Spleen (tissue), 11 donors: ENCODE measurements at regions not wholly inside any gene's neighbourhood (a gene's known extent, or its start where the extent isn't known, plus 50 kb on each side); places are given as distances from the start of the nearest gene placed in this dataset.

Experiments
- DNase-seq: peaks from one replicate; pipeline ENCODE4 v3.0.0-alpha.2; 2020
- H3K27ac ChIP-seq, 8 donors: fragments of 200-600 bp; sonication (generic) in 7 of 8; 1 replicate in 4 of 8; 2 replicates in 4 of 8; pipeline versions ENCODE4 v1.5.0 to v1.8.0; 2016 to 2021; ENCODE audit warnings: inconsistent platforms in 4 of 8, mild to moderate bottlenecking in 4 of 8, moderate library complexity in 1 of 8
- H3K27me3 ChIP-seq, 7 donors: fragments of 200-600 bp; sonication (generic) in 6 of 7; replicated peaks in 1 of 7; 1 replicate in 4 of 7; 2 replicates in 3 of 7; pipeline versions ENCODE4 v1.5.0 to v1.8.0; 2016 to 2021; ENCODE audit warnings: inconsistent platforms in 3 of 7, mild to moderate bottlenecking in 1 of 7
- H3K36me3 ChIP-seq, 6 donors: fragments of 200-600 bp; sonication (generic) in 5 of 6; 1 replicate in 4 of 6; 2 replicates in 2 of 6; pipeline versions ENCODE4 v1.5.0 to v1.8.0; 2016 to 2021; ENCODE audit warnings: inconsistent platforms in 2 of 6
- H3K4me1 ChIP-seq, 6 donors: fragments of 200-600 bp; sonication (generic) in 5 of 6; 1 replicate in 3 of 6; 2 replicates in 3 of 6; pipeline versions ENCODE4 v1.5.0 to v1.8.0; 2016 to 2021; ENCODE audit warnings: inconsistent platforms in 3 of 6
- H3K4me3 ChIP-seq, 8 donors: fragments of 200-600 bp; sonication (generic) in 7 of 8; 1 replicate in 4 of 8; 2 replicates in 4 of 8; pipeline versions ENCODE4 v1.5.0 to v1.8.0; 2016 to 2021; ENCODE audit warnings: inconsistent platforms in 4 of 8, mild to moderate bottlenecking in 4 of 8, moderate library complexity in 2 of 8
- H3K9me3 ChIP-seq, 8 donors: fragments of 200-600 bp; sonication (generic) in 7 of 8; 1 replicate in 4 of 8; 2 replicates in 4 of 8; pipeline versions ENCODE4 v1.5.0 to v1.8.0; 2016 to 2021; ENCODE audit warnings: inconsistent platforms in 4 of 8
- POLR2A ChIP-seq, 3 donors: fragments of 450-650 bp; IDR thresholded peaks; one replicate each; pipeline ENCODE4 v1.5.1; 2017; ENCODE audit warnings: antibody characterized with exemption in 3 of 3, mild to moderate bottlenecking in 1 of 3
- POLR2AphosphoS5 ChIP-seq, 3 donors: sonication (generic); formaldehyde crosslinking; IDR thresholded peaks; one replicate each; pipeline ENCODE4 v1.5.1; 2017; ENCODE audit warnings: antibody characterized with exemption in 3 of 3
- WGBS, 5 donors: extraction: QIAGEN DNeasy Blood & Tissue Kit in 3 of 5; methylation state at CpG; one replicate each; pipeline versions ENCODE4 v1.1.5 to v1.1.7; 2013 to 2018; 5-methylcytosine and 5-hydroxymethylcytosine counted together
- intact Hi-C: fragments of 100-400 bp; cut with DNase I; formaldehyde crosslinking; loops from one replicate; pipeline ENCODE4 v1.15.0; 2023; ENCODE audit warnings: low total_unique reads
- TF ChIP-seq, protein P1 (sequence below), 11 experiments: fragments of 200-600 bp in 7 of 11; fragments of 450-650 bp in 4 of 11; sonication (generic) in 4 of 11; IDR thresholded peaks in 8 of 11; conservative IDR thresholded peaks in 3 of 11; 1 replicate in 7 of 11; 2 replicates in 4 of 11; pipeline versions ENCODE4 v1.4.0 to v1.8.0; 2016 to 2021; ENCODE audit warnings: antibody characterized with exemption in 11 of 11, inconsistent platforms in 4 of 11, mild to moderate bottlenecking in 1 of 11
- donor health status: healthy with polysubstance abuse.
- donor health status: DM: no; HTN: no; CAD: no; lungs with moderate emphysema.
- donor health status: DM: no; HTN: no; CAD: no.
- donor health status: Bipolar disorder and iron deficiency.
- donor health status: healthy.
- donor health status: DM: no; HTN: no; CAD: no.
- donor health status: DM: yes; HTN: yes; CAD: no.

DNA sequence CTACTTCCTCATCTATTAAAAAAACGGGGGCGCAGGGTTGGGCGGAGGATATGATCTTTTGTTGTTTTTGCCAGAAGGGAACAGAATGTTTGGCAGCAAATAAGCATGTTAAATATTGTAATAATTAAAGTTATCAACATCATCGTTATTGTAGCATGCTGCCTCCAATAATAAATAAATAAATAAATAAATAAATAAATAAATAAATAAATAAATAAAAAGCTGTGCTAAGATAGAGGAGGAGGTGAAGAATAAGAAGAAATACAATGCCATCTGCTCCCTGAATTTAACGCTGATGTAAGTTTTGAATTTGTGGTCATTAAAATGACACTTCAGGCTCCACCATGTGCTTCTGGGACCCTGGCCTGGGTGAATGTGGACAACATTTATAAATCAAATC is 508.0 kb upstream of the TNC start:
- H3K27ac ChIP-seq, result no peak overlapping the region
- intact Hi-C loops, result no loop called here
- no peaks in the 10 kb centered on the region for H3K4me1 ChIP-seq
- TF ChIP-seq POLR2A (IDR thresholded peaks at IDR 0.05), result no peak
- H3K4me3 ChIP-seq, result no peak overlapping the region
- H3K36me3 ChIP-seq, result no peaks in the 10 kb centered on the region
- peaks cover 0 to 17% (median 14%) of the 10 kb centered on the region in 8 donors for H3K9me3 ChIP-seq
- 82 to 90% (median 89%) methylated on average over 5 of the region's 5 CpGs for WGBS, 5 donors
- no peaks in the 10 kb centered on the region for H3K27me3 ChIP-seq
- no peak for DNase-seq

DNA sequence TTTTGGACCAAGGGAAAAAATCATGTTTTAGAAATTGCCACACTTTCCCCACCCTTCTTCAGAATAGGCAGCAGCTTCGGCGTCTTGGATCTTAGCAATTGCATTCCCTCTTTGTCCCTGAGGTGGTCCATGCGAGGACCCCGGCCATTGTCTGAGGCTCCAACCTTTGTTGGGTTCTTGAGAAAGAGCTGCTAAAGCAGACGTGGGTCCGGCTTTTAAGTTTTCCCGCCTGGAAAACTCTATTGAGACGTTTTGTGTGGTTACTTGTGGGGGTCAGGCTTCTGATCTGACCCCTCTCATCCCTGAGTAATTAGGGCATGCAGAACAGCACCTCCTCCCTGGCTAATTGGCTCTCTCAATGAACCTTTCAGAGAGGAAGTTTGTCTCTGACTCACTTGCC is 509.6 kb upstream of the TNC start:
- Histone ChIP-seq H3K4me1 (no peaks in the 10 kb centered on the region), H3K4me3 (no peak overlapping the region), H3K27ac (no peak overlapping the region), H3K9me3 (peaks cover 0 to 4% (median 2%) of the 10 kb centered on the region in 8 donors), H3K27me3 (no peaks in the 10 kb centered on the region), H3K36me3 (no peaks in the 10 kb centered on the region)
- intact Hi-C loops, result no loop called here
- TF ChIP-seq, protein P1, sequence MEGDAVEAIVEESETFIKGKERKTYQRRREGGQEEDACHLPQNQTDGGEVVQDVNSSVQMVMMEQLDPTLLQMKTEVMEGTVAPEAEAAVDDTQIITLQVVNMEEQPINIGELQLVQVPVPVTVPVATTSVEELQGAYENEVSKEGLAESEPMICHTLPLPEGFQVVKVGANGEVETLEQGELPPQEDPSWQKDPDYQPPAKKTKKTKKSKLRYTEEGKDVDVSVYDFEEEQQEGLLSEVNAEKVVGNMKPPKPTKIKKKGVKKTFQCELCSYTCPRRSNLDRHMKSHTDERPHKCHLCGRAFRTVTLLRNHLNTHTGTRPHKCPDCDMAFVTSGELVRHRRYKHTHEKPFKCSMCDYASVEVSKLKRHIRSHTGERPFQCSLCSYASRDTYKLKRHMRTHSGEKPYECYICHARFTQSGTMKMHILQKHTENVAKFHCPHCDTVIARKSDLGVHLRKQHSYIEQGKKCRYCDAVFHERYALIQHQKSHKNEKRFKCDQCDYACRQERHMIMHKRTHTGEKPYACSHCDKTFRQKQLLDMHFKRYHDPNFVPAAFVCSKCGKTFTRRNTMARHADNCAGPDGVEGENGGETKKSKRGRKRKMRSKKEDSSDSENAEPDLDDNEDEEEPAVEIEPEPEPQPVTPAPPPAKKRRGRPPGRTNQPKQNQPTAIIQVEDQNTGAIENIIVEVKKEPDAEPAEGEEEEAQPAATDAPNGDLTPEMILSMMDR (IDR thresholded peaks at IDR 0.05 in 8 of 11, conservative IDR thresholded peaks at IDR 0.05 in 3 of 11), result no peak
- TF ChIP-seq POLR2AphosphoS5 (IDR thresholded peaks at IDR 0.05) (no peak), POLR2A (IDR thresholded peaks at IDR 0.05) (no peak)
- no peak for DNase-seq
- 65 to 71% (median 69%) methylated on average over 8 of the region's 8 CpGs for WGBS, 5 donors

DNA sequence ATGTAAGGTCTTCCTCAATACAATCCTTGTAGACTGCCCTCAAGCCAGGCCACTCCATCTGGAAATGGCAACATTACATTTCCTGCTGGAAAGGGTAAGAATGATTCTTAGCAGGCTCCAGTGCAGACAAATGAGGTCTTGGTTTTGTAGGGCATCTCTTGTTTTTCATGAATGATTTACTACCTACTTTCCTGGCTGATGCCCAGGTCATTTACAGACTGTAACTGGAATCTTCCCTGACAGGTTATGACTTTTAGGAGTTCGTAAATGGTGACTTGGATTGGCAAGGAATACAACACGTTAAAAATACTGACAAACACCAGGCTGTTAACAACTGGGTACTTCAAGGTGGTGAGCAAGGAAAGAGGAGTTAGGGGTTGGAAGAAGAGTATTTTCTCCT is 510.5 kb upstream of the TNC start:
- Histone ChIP-seq H3K4me1 (no peaks in the 10 kb centered on the region), H3K27me3 (no peaks in the 10 kb centered on the region), H3K36me3 (no peaks in the 10 kb centered on the region), H3K4me3 (no peak overlapping the region), H3K9me3 (no peaks in the 10 kb centered on the region), H3K27ac (no peak overlapping the region)
- WGBS, 5 donors, result 63 to 79% (median 65%) methylated on average over 2 of the region's 2 CpGs
- TF ChIP-seq, protein P1 (IDR thresholded peaks at IDR 0.05 in 8 of 11, conservative IDR thresholded peaks at IDR 0.05 in 3 of 11), result no peak
- no peak for TF ChIP-seq POLR2AphosphoS5 (IDR thresholded peaks at IDR 0.05)
- DNase-seq, result no peak
- intact Hi-C loops, result no loop called here

DNA sequence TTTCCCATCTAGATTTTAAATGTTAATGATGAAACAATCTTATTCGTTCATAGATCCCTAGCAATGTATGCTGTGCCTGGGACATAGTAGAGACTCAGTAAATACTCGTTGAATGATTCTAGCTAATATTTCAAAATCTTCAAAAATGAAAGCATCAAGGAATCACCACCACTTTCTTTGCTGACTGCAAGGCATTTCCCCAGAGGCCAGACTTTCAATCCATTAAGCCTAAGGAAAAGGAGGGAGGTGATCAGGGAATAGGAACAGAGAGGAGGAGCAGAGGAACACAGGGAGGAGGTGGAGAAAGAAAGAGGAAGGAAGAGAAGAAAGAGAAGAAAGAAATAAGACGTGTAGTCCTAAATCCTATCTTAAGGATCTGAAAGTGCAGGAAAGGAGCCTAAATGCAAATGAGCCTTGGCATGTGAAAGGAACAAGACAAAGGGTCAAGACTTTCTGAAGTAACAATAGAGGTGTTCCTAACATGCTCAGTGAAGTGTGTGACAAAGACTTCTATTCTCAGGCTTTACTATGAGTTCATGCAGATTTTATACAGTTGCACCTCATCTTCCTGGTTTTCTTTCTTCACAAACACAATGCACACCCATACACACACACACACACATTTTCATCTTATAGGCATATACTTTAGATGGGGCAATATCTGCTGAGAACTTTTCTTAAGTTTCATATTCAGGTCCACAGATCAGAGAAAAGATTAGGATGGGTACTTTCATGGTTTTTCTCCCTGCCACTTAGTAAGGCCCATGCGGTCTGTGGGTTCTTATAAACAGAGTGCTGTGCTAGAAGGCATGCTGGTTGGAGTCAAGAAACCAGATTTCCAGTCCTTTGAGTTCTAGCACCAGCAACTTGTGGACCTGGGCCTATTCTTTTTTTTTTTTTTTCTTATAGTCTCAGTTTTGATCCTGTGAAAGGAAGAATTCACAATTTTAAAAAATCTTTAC is 512.2 kb upstream of the TNC start:
- Histone ChIP-seq H3K9me3 (no peaks in the 10 kb centered on the region), H3K27ac (no peak overlapping the region), H3K36me3 (no peaks in the 10 kb centered on the region), H3K4me1 (no peaks in the 10 kb centered on the region), H3K27me3 (no peaks in the 10 kb centered on the region), H3K4me3 (no peak overlapping the region)
- TF ChIP-seq, protein P1 (IDR thresholded peaks at IDR 0.05 in 8 of 11, conservative IDR thresholded peaks at IDR 0.05 in 3 of 11), result no peak
- TF ChIP-seq POLR2A (IDR thresholded peaks at IDR 0.05), result no peak
- TF ChIP-seq POLR2AphosphoS5 (IDR thresholded peaks at IDR 0.05), result no peak
- no peak for DNase-seq
- intact Hi-C loops, result no loop called here
- WGBS, 5 donors, result 53 to 66% (median 62%) methylated on average over 4 of the region's 4 CpGs
